ENCODE measurements at regions not wholly inside any gene's neighbourhood (a gene's known extent, or its start where the extent isn't known, plus 50 kb on each side); places are given as distances from the start of the nearest gene placed in this dataset.

- TF ChIP-seq CTCF (IDR thresholded peaks at IDR 0.05), result no peak
- TF ChIP-seq POLR2A (IDR thresholded peaks at IDR 0.05), result no peak
These were observed 234.3 kb upstream of the IGF1R start for GRCh38 chr15:98413933-98414546.

Measured in gastroesophageal sphincter (tissue), 3 donors.